Heart left ventricle (tissue), 16 donors: ENCODE measurements at regions not wholly inside any gene's neighbourhood (a gene's known extent, or its start where the extent isn't known, plus 50 kb on each side); places are given as distances from the start of the nearest gene placed in this dataset.
A peak's percentile ranks its signal among the peaks of the same experiment; 100 is the strongest.

ENCODE experiments used
- ATAC-seq, 4 donors: fragments of 200-7000 bp; cut with Tn5 transposase; one replicate each; pipeline ENCODE4 v1.9.1; 2020 to 2022; ENCODE audit warnings: moderate library complexity in 4 of 4, mild to moderate bottlenecking in 3 of 4, moderate number of reproducible peaks in 1 of 4
- DNase-seq, 5 donors: peaks; one replicate each; pipeline ENCODE4 v3.0.0-alpha.2; 2020
- H3K27ac ChIP-seq, 12 donors: fragments of 200-600 bp; sonication (generic) in 4 of 12; one replicate each; pipeline versions ENCODE4 v1.5.0 to v1.8.0; 2016 to 2022; ENCODE audit warnings: mild to moderate bottlenecking in 2 of 12
- H3K27me3 ChIP-seq, 9 donors: fragments of 200-600 bp; sonication (generic) in 2 of 9; one replicate each; pipeline versions ENCODE4 v1.5.1 to v1.8.0; 2016 to 2022; ENCODE audit warnings: mild to moderate bottlenecking in 3 of 9
- H3K36me3 ChIP-seq, 9 donors: fragments of 200-600 bp; sonication (generic) in 2 of 9; one replicate each; pipeline versions ENCODE4 v1.5.0 to v1.8.0; 2018 to 2022; ENCODE audit warnings: mild to moderate bottlenecking in 2 of 9
- H3K4me1 ChIP-seq, 12 donors: fragments of 200-600 bp; sonication (generic) in 4 of 12; one replicate each; pipeline versions ENCODE4 v1.5.0 to v1.8.0; 2016 to 2022; ENCODE audit warnings: mild to moderate bottlenecking in 3 of 12
- H3K4me3 ChIP-seq, 12 donors: fragments of 200-600 bp; sonication (generic) in 4 of 12; one replicate each; pipeline versions ENCODE4 v1.5.0 to v1.8.0; 2017 to 2022; ENCODE audit warnings: mild to moderate bottlenecking in 9 of 12, moderate library complexity in 4 of 12
- H3K9me3 ChIP-seq, 12 donors: fragments of 200-600 bp; sonication (generic) in 4 of 12; one replicate each; pipeline versions ENCODE4 v1.5.0 to v1.8.0; 2016 to 2022; ENCODE audit warnings: mild to moderate bottlenecking in 1 of 12
- POLR2A ChIP-seq, 2 donors: fragments of 450-650 bp; IDR thresholded peaks; one replicate each; pipeline ENCODE4 v1.6.1; 2017; ENCODE audit warnings: antibody characterized with exemption in 2 of 2, mild to moderate bottlenecking in 2 of 2, moderate library complexity in 2 of 2
- WGBS, 4 donors: extraction: QIAGEN DNeasy Blood & Tissue Kit in 2 of 4; methylation state at CpG; one replicate each; pipeline versions ENCODE4 v1.1.5 to v1.1.7; 2013 to 2018; 5-methylcytosine and 5-hydroxymethylcytosine counted together
- intact Hi-C, 10 donors: fragments of 100-400 bp; cut with DNase I; formaldehyde crosslinking; loops; one replicate each; pipeline versions ENCODE4 v1.11.1 to v1.14.2; 2022
- TF ChIP-seq, protein P1 (sequence below), 12 donors: fragments of 200-600 bp; sonication (generic) in 4 of 12; IDR thresholded peaks; one replicate each; pipeline versions ENCODE4 v1.5.0 to v1.8.0; 2018 to 2022; ENCODE audit warnings: antibody characterized with exemption in 12 of 12, mild to moderate bottlenecking in 5 of 12
- donor health status: ischemic (EF 13 %, LVEDD 7.1; RV severe dilation, severe dysfunction).
- donor health status: healthy with polysubstance abuse.
- donor health status: DM: no; HTN: yes; CAD: no.
- donor health status: DM: no; HTN: no; CAD: no.
- donor health status: ischemic (EF 25% LVEDD 6.9; RV normal size, moderate dysfunction).
- donor health status: ischemic (EF 25% LVEDD 5.7; RV mildly dilated, moderate dysfunction).
- donor health status: healthy.
- donor health status: DM: yes; HTN: yes; CAD: no.
- donor health status: ischemic (EF 35%, LVEDD 5.7; RV mildly dilated, moderate dysfunction).
- donor health status: nonischemic (EF 11% LVEDD 7.7; RV severe dilation, severe dysfunction).
- donor health status: DM: yes; HTN: yes; CAD: no.
- donor health status: PGD.
- donor health status: ischemic (EF 29% LVEDD 5.4; RV normal size, mild dysfunction).
- donor health status: nonischemic (EF 23%, LVEDD 6.1; RV moderate dilation, normal function).

DNA sequence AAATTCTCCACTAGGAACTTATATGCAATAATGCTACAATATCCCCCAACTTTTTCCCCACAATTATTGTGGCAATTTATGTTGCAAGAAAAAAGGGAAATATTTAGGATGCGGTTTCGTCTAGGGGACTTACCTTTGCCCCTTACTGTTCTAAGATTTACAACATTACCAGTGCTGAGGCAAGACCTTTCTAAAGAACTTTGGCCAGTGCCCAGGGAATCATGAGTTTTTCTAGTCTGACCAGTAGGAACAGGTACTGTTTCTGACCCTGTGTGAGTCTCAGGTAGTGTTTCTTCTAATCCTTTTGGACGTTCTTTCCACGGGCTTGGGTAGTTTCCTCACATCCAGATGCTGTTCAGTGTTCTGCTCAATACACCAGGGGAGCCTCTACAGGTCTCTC is 373.7 kb downstream of the HAPSTR1 start:
- WGBS, 4 donors: 79 to 89% (median 81%) methylated on average over 4 of the region's 4 CpGs
- no peak overlapping the region for H3K27ac ChIP-seq
- no peaks in the 10 kb centered on the region for H3K27me3 ChIP-seq
- peaks cover 0 to 10% (median 0%) of the 10 kb centered on the region in 12 donors for H3K9me3 ChIP-seq
- no peaks in the 10 kb centered on the region for H3K36me3 ChIP-seq
- no peak for DNase-seq
- no peak for TF ChIP-seq POLR2A (IDR thresholded peaks at IDR 0.05)
- TF ChIP-seq, protein P1, sequence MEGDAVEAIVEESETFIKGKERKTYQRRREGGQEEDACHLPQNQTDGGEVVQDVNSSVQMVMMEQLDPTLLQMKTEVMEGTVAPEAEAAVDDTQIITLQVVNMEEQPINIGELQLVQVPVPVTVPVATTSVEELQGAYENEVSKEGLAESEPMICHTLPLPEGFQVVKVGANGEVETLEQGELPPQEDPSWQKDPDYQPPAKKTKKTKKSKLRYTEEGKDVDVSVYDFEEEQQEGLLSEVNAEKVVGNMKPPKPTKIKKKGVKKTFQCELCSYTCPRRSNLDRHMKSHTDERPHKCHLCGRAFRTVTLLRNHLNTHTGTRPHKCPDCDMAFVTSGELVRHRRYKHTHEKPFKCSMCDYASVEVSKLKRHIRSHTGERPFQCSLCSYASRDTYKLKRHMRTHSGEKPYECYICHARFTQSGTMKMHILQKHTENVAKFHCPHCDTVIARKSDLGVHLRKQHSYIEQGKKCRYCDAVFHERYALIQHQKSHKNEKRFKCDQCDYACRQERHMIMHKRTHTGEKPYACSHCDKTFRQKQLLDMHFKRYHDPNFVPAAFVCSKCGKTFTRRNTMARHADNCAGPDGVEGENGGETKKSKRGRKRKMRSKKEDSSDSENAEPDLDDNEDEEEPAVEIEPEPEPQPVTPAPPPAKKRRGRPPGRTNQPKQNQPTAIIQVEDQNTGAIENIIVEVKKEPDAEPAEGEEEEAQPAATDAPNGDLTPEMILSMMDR (IDR thresholded peaks at IDR 0.05): no peak
- no peaks in the 10 kb centered on the region for H3K4me1 ChIP-seq
- ATAC-seq: no peak
- intact Hi-C loops: no loop called here
- H3K4me3 ChIP-seq: no peak overlapping the region

GRCh38 chr16:9469512-9469911 is 378.1 kb downstream of the HAPSTR1 start:
- ATAC-seq: no peak
- intact Hi-C loops: no loop called here
- H3K36me3 ChIP-seq: no peaks in the 10 kb centered on the region
- H3K9me3 ChIP-seq: peaks cover 0 to 12% (median 0%) of the 10 kb centered on the region in 12 donors
- H3K27me3 ChIP-seq: peaks cover 0 to 3% (median 0%) of the 10 kb centered on the region in 9 donors
- DNase-seq: no peak
- H3K27ac ChIP-seq: no peak overlapping the region
- no peaks in the 10 kb centered on the region for H3K4me1 ChIP-seq
- no peak for TF ChIP-seq POLR2A (IDR thresholded peaks at IDR 0.05)
- TF ChIP-seq, protein P1 (IDR thresholded peaks at IDR 0.05): no peak
- H3K4me3 ChIP-seq: no peak overlapping the region

DNA sequence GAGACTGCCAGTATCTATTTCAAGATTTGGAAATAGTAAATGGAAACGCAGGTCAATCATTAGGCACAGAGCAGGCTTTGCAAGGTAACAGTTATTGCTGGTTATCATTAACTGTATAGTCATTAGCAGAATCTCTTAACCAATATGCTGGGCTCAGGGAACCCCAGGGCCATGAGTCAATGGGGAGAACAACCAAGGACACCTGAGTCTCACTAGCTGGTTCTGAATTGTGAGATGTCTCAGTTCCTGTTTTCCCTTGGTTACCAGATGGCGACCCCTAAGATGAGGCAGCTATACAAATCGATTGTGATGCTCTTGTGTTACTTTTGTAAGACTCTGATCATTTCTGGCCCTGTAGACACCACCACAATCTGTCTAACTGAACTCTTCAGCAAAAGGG is 385.3 kb downstream of the HAPSTR1 start:
- 90 to 95% (median 91%) methylated on average over 3 of the region's 3 CpGs for WGBS, 4 donors
- Histone ChIP-seq H3K4me3 (no peak overlapping the region), H3K27ac (no peak overlapping the region), H3K27me3 (peaks cover 0 to 9% (median 0%) of the 10 kb centered on the region in 9 donors), H3K36me3 (no peaks in the 10 kb centered on the region), H3K4me1 (no peaks in the 10 kb centered on the region), H3K9me3 (no peaks in the 10 kb centered on the region)
- intact Hi-C loops: no loop called here
- no peak for DNase-seq
- no peak for TF ChIP-seq POLR2A (IDR thresholded peaks at IDR 0.05)
- TF ChIP-seq, protein P1 (IDR thresholded peaks at IDR 0.05): no peak
- no peak for ATAC-seq

GRCh38 chr16:9479008-9479407 is 387.6 kb downstream of the HAPSTR1 start:
- Histone ChIP-seq H3K27me3 (peaks cover 0 to 9% (median 0%) of the 10 kb centered on the region in 9 donors), H3K27ac (no peak overlapping the region), H3K36me3 (no peaks in the 10 kb centered on the region), H3K9me3 (no peaks in the 10 kb centered on the region), H3K4me3 (no peak overlapping the region), H3K4me1 (no peaks in the 10 kb centered on the region)
- WGBS, 4 donors: 60 to 68% (median 61%) methylated on average over 2 of the region's 2 CpGs
- TF ChIP-seq POLR2A (IDR thresholded peaks at IDR 0.05): no peak
- TF ChIP-seq, protein P1 (IDR thresholded peaks at IDR 0.05): peak in 1 of 12 donors; percentile 18
- intact Hi-C loops: no loop called here
- DNase-seq: no peak
- ATAC-seq: no peak
